H1 (cell line): ENCODE measurements at regions not wholly inside any gene's neighbourhood (a gene's known extent, or its start where the extent isn't known, plus 50 kb on each side); places are given as distances from the start of the nearest gene placed in this dataset.

Experiments
- CTCF ChIA-PET: fragments of 300-600 bp; sonication (Branson Sonifier 250); formaldehyde crosslinking; loops from one replicate; lab custom pipeline; 2021; ENCODE audit not compliant: partially characterized antibody; lab: Charles Lee
- POLR2A ChIA-PET: fragments of 300-600 bp; sonication (Branson Sonifier 250); formaldehyde crosslinking; loops from one replicate; lab custom pipeline; 2021; ENCODE audit warnings: inconsistent platforms; ENCODE audit not compliant: partially characterized antibody; lab: Charles Lee
- DNase-seq, 2 experiments: peaks; one replicate each; pipeline versions ENCODE4 v3.0.0 to v3.0.0-alpha.2; 2010 to 2022; ENCODE audit warnings: low spot score in 2 of 2, low read depth in 1 of 2, mixed read lengths in 1 of 2
- FAIRE-seq: peaks from 2 replicates; lab custom pipeline; 2011; peaks lifted over from hg19 to GRCh38; lab: Jason Lieb, UNC
- H2AFZ ChIP-seq: 2 replicates; pipeline ENCODE4 v1.8.1; 2012; ENCODE audit warnings: low read length, inconsistent platforms
- H2AK5ac ChIP-seq: 2 replicates; pipeline ENCODE4 v1.6.1; 2013; ENCODE audit warnings: low read depth, low read length
- H2BK120ac ChIP-seq: replicated peaks from 2 replicates; pipeline ENCODE3; 2013; ENCODE audit warnings: low read depth, low read length, inconsistent platforms
- H2BK12ac ChIP-seq: 2 replicates; pipeline ENCODE4 v1.6.1; 2013; ENCODE audit warnings: low read depth, low read length
- H2BK15ac ChIP-seq: 2 replicates; pipeline ENCODE4 v1.6.1; 2013; ENCODE audit warnings: low read length
- H2BK20ac ChIP-seq: 2 replicates; pipeline ENCODE4 v1.6.1; 2013; ENCODE audit warnings: low read length
- H2BK5ac ChIP-seq: 2 replicates; pipeline ENCODE4 v1.6.1; 2013; ENCODE audit warnings: low read depth, low read length
- H3K14ac ChIP-seq: 2 replicates; pipeline ENCODE4 v1.6.1; 2013; ENCODE audit warnings: inconsistent platforms; ENCODE audit not compliant: insufficient read length
- H3K18ac ChIP-seq: 2 replicates; pipeline ENCODE4 v1.6.1; 2013; ENCODE audit warnings: low read length; ENCODE audit errors: extremely low read depth
- H3K23ac ChIP-seq: 2 replicates; pipeline ENCODE4 v1.6.1; 2013; ENCODE audit warnings: inconsistent platforms; ENCODE audit not compliant: insufficient read length
- H3K23me2 ChIP-seq: 2 replicates; pipeline ENCODE4 v1.6.1; 2013; ENCODE audit warnings: low read depth, low read length
- H3K27ac ChIP-seq: 2 replicates; pipeline ENCODE4 v1.6.1; 2011; ENCODE audit warnings: low read depth, low read length, inconsistent platforms
- H3K27me3 ChIP-seq, 4 experiments: replicated peaks in 1 of 4; 1 replicate in 1 of 4; 2 replicates in 3 of 4; pipeline versions ENCODE4 v1.6.1 to v1.8.1; 2011 to 2013; ENCODE audit warnings: low read length in 3 of 4, mild to moderate bottlenecking in 3 of 4, inconsistent platforms in 2 of 4, mixed read lengths in 2 of 4, moderate library complexity in 1 of 4; ENCODE audit not compliant: control insufficient read depth in 3 of 4, insufficient read depth in 3 of 4; ENCODE audit errors: extremely low read depth in 1 of 4
- H3K36me3 ChIP-seq, 4 experiments: 2 replicates each; pipeline versions ENCODE4 v1.6.1 to v1.8.1; 2011 to 2013; ENCODE audit warnings: mild to moderate bottlenecking in 4 of 4, low read length in 3 of 4, moderate library complexity in 2 of 4, control low read depth in 1 of 4, inconsistent platforms in 1 of 4; ENCODE audit not compliant: insufficient read depth in 4 of 4, control insufficient read depth in 2 of 4
- H3K4ac ChIP-seq: replicated peaks from 2 replicates; pipeline ENCODE3; 2013; ENCODE audit warnings: low read length, low read depth, mixed read lengths, inconsistent platforms; ENCODE audit not compliant: insufficient read length
- H3K4me1 ChIP-seq, 4 experiments: replicated peaks in 1 of 4; 1 replicate in 1 of 4; 2 replicates in 3 of 4; pipeline versions ENCODE4 v1.6.1 to v1.8.1; 2011 to 2013; ENCODE audit warnings: low read length in 3 of 4, inconsistent platforms in 2 of 4, mixed read lengths in 1 of 4; ENCODE audit not compliant: insufficient read depth in 4 of 4, control insufficient read depth in 3 of 4
- H3K4me2 ChIP-seq, 2 experiments: 2 replicates each; pipeline versions ENCODE4 v1.6.1 to v1.8.1; 2011 to 2013; ENCODE audit warnings: low read depth in 2 of 2, low read length in 2 of 2, control low read depth in 1 of 2, inconsistent platforms in 1 of 2, mild to moderate bottlenecking in 1 of 2; ENCODE audit not compliant: insufficient read depth in 1 of 2
- H3K4me3 ChIP-seq, 4 experiments: fragments of 200-600, 300-600 bp in 1 of 4; sonication (generic), shearing (Covaris generic), sonication (Bioruptor Twin) in 1 of 4; 2 replicates each; pipeline versions ENCODE4 v1.5.1 to v1.8.1; 2011 to 2016; ENCODE audit warnings: low read length in 4 of 4, low read depth in 3 of 4, control low read depth in 2 of 4, inconsistent platforms in 2 of 4, mild to moderate bottlenecking in 2 of 4, mixed read lengths in 1 of 4, moderate library complexity in 1 of 4; ENCODE audit not compliant: insufficient read depth in 2 of 4; ENCODE audit errors: extremely low read depth in 1 of 4
- H3K56ac ChIP-seq: replicated peaks from 2 replicates; pipeline ENCODE3; 2013; ENCODE audit warnings: low read depth, mild to moderate bottlenecking, mixed read lengths, low read length, inconsistent platforms; ENCODE audit not compliant: insufficient read length
- H3K79me1 ChIP-seq: 2 replicates; pipeline ENCODE4 v1.6.1; 2013; ENCODE audit warnings: low read depth, low read length, control low read depth
- H3K79me2 ChIP-seq, 2 experiments: 2 replicates each; pipeline versions ENCODE4 v1.6.1 to v1.8.1; 2012 to 2013; ENCODE audit warnings: low read length in 2 of 2, mild to moderate bottlenecking in 2 of 2, inconsistent platforms in 1 of 2; ENCODE audit not compliant: insufficient read depth in 2 of 2, control insufficient read depth in 1 of 2
- H3K9ac ChIP-seq, 4 experiments: replicated peaks in 1 of 4; 1 replicate in 1 of 4; 2 replicates in 3 of 4; pipeline versions ENCODE4 v1.6.1 to v1.8.1; 2011 to 2013; ENCODE audit warnings: low read depth in 3 of 4, low read length in 3 of 4, control low read depth in 2 of 4, mild to moderate bottlenecking in 2 of 4, moderate library complexity in 2 of 4, inconsistent platforms in 1 of 4; ENCODE audit errors: extremely low read depth in 1 of 4
- H3K9me3 ChIP-seq, 2 experiments: 2 replicates each; pipeline versions ENCODE4 v1.6.1 to v1.8.1; 2012 to 2013; ENCODE audit warnings: mild to moderate bottlenecking in 2 of 2, moderate library complexity in 2 of 2, control low read depth in 1 of 2, inconsistent platforms in 1 of 2, low read depth in 1 of 2, low read length in 1 of 2, mixed read lengths in 1 of 2; ENCODE audit not compliant: insufficient read depth in 2 of 2
- H4K20me1 ChIP-seq, 2 experiments: replicated peaks in 1 of 2; 2 replicates each; pipeline versions ENCODE3 to v1.8.1; 2011 to 2013; ENCODE audit warnings: inconsistent platforms in 2 of 2, low read length in 2 of 2, mild to moderate bottlenecking in 1 of 2; ENCODE audit not compliant: insufficient read depth in 2 of 2, control insufficient read depth in 1 of 2
- H4K5ac ChIP-seq: 2 replicates; pipeline ENCODE4 v1.6.1; 2013; ENCODE audit warnings: low read length, low read depth, mixed read lengths, inconsistent platforms; ENCODE audit not compliant: insufficient read length
- H4K8ac ChIP-seq: 2 replicates; pipeline ENCODE4 v1.8.0; 2013; ENCODE audit warnings: mild to moderate bottlenecking, moderate library complexity, low read length, inconsistent platforms; ENCODE audit not compliant: insufficient read depth; ENCODE audit errors: extremely low read depth
- H4K91ac ChIP-seq: replicated peaks from 2 replicates; pipeline ENCODE3; 2013; ENCODE audit warnings: low read length, mixed read lengths, inconsistent platforms; ENCODE audit not compliant: insufficient read length
- CTBP2 ChIP-seq: IDR thresholded peaks from 2 replicates; pipeline ENCODE4 v1.7.0; 2011; ENCODE audit warnings: borderline replicate concordance, mild to moderate bottlenecking, moderate library complexity, mixed read lengths, low read length; ENCODE audit not compliant: insufficient read depth, insufficient read length
- EGR1 ChIP-seq: IDR thresholded peaks from 2 replicates; pipeline ENCODE4 v1.6.1; 2011; ENCODE audit warnings: low read depth, low read length, borderline replicate concordance
- FOSL1 ChIP-seq: IDR thresholded peaks from 2 replicates; pipeline ENCODE4 v1.6.1; 2011; ENCODE audit warnings: mild to moderate bottlenecking, low read depth, low read length, moderate library complexity; ENCODE audit not compliant: insufficient read depth
- JUND ChIP-seq: IDR thresholded peaks from 2 replicates; pipeline ENCODE4 v1.6.1; 2011; ENCODE audit warnings: mild to moderate bottlenecking, improper control_type of control experiment, low read length
- KDM4A ChIP-seq: IDR thresholded peaks from one replicate; pipeline ENCODE4 v1.7.1; 2012; ENCODE audit warnings: low read depth, mild to moderate bottlenecking, moderate library complexity, low read length, inconsistent platforms; ENCODE audit not compliant: severe bottlenecking
- MAFK ChIP-seq: IDR thresholded peaks from 2 replicates; pipeline ENCODE4 v1.6.1; 2012; ENCODE audit warnings: low read depth, mild to moderate bottlenecking, improper control_type of control experiment, low read length
- SAP30 ChIP-seq: fragments of 300-600 bp; sonication (generic); IDR thresholded peaks from 2 replicates; pipeline ENCODE4 v1.7.1; 2012; ENCODE audit warnings: low read length, moderate library complexity, mild to moderate bottlenecking, inconsistent platforms; ENCODE audit not compliant: insufficient read depth, insufficient replicate concordance
- SIX5 ChIP-seq: IDR thresholded peaks from 2 replicates; pipeline ENCODE4 v1.6.1; 2011; ENCODE audit warnings: mild to moderate bottlenecking, low read depth, low read length
- SP2 ChIP-seq: IDR thresholded peaks from 2 replicates; pipeline ENCODE4 v1.6.1; 2012; ENCODE audit warnings: mild to moderate bottlenecking, low read length, inconsistent platforms
- TCF12 ChIP-seq: IDR thresholded peaks from 2 replicates; pipeline ENCODE4 v1.6.1; 2011; ENCODE audit warnings: low read depth, mild to moderate bottlenecking, low read length
- ZNF274 ChIP-seq: IDR thresholded peaks from 2 replicates; pipeline ENCODE4 v1.7.0; 2012; ENCODE audit warnings: low read length, borderline replicate concordance; ENCODE audit errors: extremely low read depth
- WGBS, 2 experiments: shearing (Covaris generic) in 1 of 2; methylation state at CpG; one replicate each; pipeline versions ENCODE4 v1.1.6 to v1.1.7; 2013 to 2015; ENCODE audit warnings: low lambda C conversion rate in 2 of 2, mixed read lengths in 2 of 2, inconsistent platforms in 1 of 2, low coverage in 1 of 2, missing lambda C conversion rate in 1 of 2; ENCODE audit not compliant: insufficient replicate concordance in 2 of 2, insufficient coverage in 1 of 2, insufficient read length in 1 of 2; ENCODE audit errors: extremely low coverage in 1 of 2, missing lambda C conversion rate in 1 of 2; 5-methylcytosine and 5-hydroxymethylcytosine counted together
- TF ChIP-seq, protein P1 (sequence below): IDR thresholded peaks from 2 replicates; pipeline ENCODE4 v1.6.1; 2011; ENCODE audit warnings: low read depth, mild to moderate bottlenecking, low read length; ENCODE audit not compliant: insufficient read depth
- TF ChIP-seq, protein P2 (sequence below): IDR thresholded peaks from 2 replicates; pipeline ENCODE4 v1.6.1; 2011; ENCODE audit warnings: low read length, improper control_type of control experiment

DNA sequence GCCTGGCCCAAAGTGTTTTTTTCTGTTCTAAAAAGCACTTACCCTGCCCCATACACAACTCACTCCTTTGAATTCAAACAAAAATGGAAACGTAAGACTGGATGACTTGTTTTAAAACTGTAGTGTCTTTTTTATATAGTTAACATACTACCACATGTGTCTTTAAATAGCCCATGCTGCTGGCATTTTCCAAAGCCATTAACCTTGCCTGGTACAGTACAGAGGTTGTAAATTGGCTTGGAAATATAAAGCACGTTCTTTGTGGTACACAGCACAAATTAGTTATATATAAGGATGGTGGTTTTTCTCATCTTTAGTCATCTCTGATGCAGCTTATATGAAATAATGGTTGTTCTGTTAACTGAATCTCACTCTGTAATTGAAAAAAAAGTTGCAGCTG lies 519.7 kb upstream of the ZNF608 start:
- no peak overlapping the region for H3K4me2 ChIP-seq
- H3K18ac ChIP-seq = no peak overlapping the region
- no peak overlapping the region for H4K5ac ChIP-seq
- no peak overlapping the region for H2BK120ac ChIP-seq
- H3K79me2 ChIP-seq = no peaks in the 10 kb centered on the region
- H2BK12ac ChIP-seq = no peak overlapping the region
- H3K79me1 ChIP-seq = no peaks in the 10 kb centered on the region
- no peak overlapping the region for H2AFZ ChIP-seq
- H4K20me1 ChIP-seq = no peaks in the 10 kb centered on the region
- no peak overlapping the region for H2BK20ac ChIP-seq
- no peak overlapping the region for H3K14ac ChIP-seq
- H2AK5ac ChIP-seq = no peak overlapping the region
- no peaks in the 10 kb centered on the region; a peak in 1 of 7 replicates for H3K27me3 ChIP-seq
- no peak overlapping the region for H3K4ac ChIP-seq
- H3K56ac ChIP-seq = no peak overlapping the region
- no peak overlapping the region for H3K9ac ChIP-seq
- no peak overlapping the region for H2BK5ac ChIP-seq
- ChIA-PET POLR2A (no interaction called here), CTCF (no interaction called here)
- no peak overlapping the region for H3K27ac ChIP-seq
- no peak overlapping the region for H2BK15ac ChIP-seq
- WGBS, 2 experiments = 86% methylated on average over 2 of the region's 2 CpGs; no CpG with 5 or more reads in 1 of the 2 experiments
- H3K23me2 ChIP-seq = no peaks in the 10 kb centered on the region; the same call in 1 of the 2 replicates
- no peak overlapping the region for H4K91ac ChIP-seq
- no peak for FAIRE-seq
- H3K9me3 ChIP-seq = no peaks in the 10 kb centered on the region
- H3K4me1 ChIP-seq = peaks cover 0 to 3% (median 0%) of the 10 kb centered on the region in 4 experiments; a peak in 1 of 7 replicates
- no peak overlapping the region for H4K8ac ChIP-seq
- no peak overlapping the region for H3K4me3 ChIP-seq
- no peak for DNase-seq
- H3K36me3 ChIP-seq = no peaks in the 10 kb centered on the region
- no peak overlapping the region for H3K23ac ChIP-seq
- TF ChIP-seq FOSL1 = no peak
- TF ChIP-seq SIX5 = no peak
- TF ChIP-seq CTBP2 = no peak
- no peak for TF ChIP-seq SP2
- no peak for TF ChIP-seq EGR1
- TF ChIP-seq, protein P1, sequence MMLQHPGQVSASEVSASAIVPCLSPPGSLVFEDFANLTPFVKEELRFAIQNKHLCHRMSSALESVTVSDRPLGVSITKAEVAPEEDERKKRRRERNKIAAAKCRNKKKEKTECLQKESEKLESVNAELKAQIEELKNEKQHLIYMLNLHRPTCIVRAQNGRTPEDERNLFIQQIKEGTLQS = no peak
- no peak for TF ChIP-seq SAP30
- no peak for TF ChIP-seq TCF12
- TF ChIP-seq JUND = no peak
- no peak for TF ChIP-seq ZNF274
- TF ChIP-seq, protein P2, sequence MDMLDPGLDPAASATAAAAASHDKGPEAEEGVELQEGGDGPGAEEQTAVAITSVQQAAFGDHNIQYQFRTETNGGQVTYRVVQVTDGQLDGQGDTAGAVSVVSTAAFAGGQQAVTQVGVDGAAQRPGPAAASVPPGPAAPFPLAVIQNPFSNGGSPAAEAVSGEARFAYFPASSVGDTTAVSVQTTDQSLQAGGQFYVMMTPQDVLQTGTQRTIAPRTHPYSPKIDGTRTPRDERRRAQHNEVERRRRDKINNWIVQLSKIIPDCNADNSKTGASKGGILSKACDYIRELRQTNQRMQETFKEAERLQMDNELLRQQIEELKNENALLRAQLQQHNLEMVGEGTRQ = no peak
- TF ChIP-seq MAFK = no peak
- TF ChIP-seq KDM4A = no peak
